Lower leg skin (tissue), 3 donors: ENCODE measurements at regions not wholly inside any gene's neighbourhood (a gene's known extent, or its start where the extent isn't known, plus 50 kb on each side); places are given as distances from the start of the nearest gene placed in this dataset.

ENCODE experiments used
- POLR2A ChIP-seq, 2 donors: fragments of 450-650 bp; IDR thresholded peaks; one replicate each; pipeline ENCODE4 v1.6.1; 2016 to 2017; ENCODE audit warnings: antibody characterized with exemption in 2 of 2, mild to moderate bottlenecking in 1 of 2, moderate library complexity in 1 of 2
- TF ChIP-seq, protein P1 (sequence below), 3 donors: fragments of 450-650 bp; IDR thresholded peaks; one replicate each; pipeline ENCODE4 v1.5.1; 2016; ENCODE audit warnings: antibody characterized with exemption in 3 of 3, mild to moderate bottlenecking in 3 of 3, moderate library complexity in 2 of 3

DNA sequence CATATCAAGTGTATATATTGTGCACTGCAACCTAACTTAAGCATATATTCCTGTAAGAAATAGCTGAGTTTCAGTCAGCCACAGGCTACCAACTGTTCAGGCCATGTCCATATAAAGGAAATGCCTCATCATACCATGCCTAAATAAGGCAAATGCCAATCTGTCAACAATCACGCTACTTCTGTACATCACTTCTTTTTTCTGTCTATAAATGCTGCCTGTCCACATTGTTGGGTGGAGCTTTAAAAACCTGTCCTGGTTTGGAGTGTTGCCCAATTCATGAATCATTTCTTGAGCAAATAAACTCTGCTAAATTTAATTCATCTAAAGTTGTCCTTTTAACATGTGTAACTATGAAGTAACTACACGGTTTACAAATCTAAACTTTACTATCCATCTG is 1091.9 kb downstream of the NSUN3 start:
- TF ChIP-seq, protein P1, sequence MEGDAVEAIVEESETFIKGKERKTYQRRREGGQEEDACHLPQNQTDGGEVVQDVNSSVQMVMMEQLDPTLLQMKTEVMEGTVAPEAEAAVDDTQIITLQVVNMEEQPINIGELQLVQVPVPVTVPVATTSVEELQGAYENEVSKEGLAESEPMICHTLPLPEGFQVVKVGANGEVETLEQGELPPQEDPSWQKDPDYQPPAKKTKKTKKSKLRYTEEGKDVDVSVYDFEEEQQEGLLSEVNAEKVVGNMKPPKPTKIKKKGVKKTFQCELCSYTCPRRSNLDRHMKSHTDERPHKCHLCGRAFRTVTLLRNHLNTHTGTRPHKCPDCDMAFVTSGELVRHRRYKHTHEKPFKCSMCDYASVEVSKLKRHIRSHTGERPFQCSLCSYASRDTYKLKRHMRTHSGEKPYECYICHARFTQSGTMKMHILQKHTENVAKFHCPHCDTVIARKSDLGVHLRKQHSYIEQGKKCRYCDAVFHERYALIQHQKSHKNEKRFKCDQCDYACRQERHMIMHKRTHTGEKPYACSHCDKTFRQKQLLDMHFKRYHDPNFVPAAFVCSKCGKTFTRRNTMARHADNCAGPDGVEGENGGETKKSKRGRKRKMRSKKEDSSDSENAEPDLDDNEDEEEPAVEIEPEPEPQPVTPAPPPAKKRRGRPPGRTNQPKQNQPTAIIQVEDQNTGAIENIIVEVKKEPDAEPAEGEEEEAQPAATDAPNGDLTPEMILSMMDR (IDR thresholded peaks at IDR 0.05), result no peak
- TF ChIP-seq POLR2A (IDR thresholded peaks at IDR 0.05), result no peak
